Activated CD4-positive, alpha-beta T cell treated with anti-CD3 and anti-CD28 coated beads, Interleukin-2, amount 10 ng/mL, durations not matched to agents 24 days and 14 days (primary cell): ENCODE measurements at regions not wholly inside any gene's neighbourhood (a gene's known extent, or its start where the extent isn't known, plus 50 kb on each side); places are given as distances from the start of the nearest gene placed in this dataset.

Experiments used
- DNase-seq: peaks from one replicate; pipeline ENCODE4 v3.0.0; 2022
- H3K27ac Mint-ChIP-seq: one replicate; pipeline ENCODE4 v1.8.0; 2022; ENCODE audit warnings: mild to moderate bottlenecking, mixed read lengths
- H3K27me3 Mint-ChIP-seq: one replicate; pipeline ENCODE4 v1.8.0; 2022; ENCODE audit warnings: mixed read lengths
- H3K36me3 Mint-ChIP-seq: one replicate; pipeline ENCODE4 v1.8.0; 2022; ENCODE audit warnings: low read depth, mild to moderate bottlenecking, mixed read lengths
- H3K4me1 Mint-ChIP-seq: one replicate; pipeline ENCODE4 v1.8.0; 2021; ENCODE audit warnings: mixed read lengths
- H3K4me3 Mint-ChIP-seq: one replicate; pipeline ENCODE4 v1.8.0; 2022; ENCODE audit warnings: mild to moderate bottlenecking, moderate library complexity, mixed read lengths
- H3K9me3 Mint-ChIP-seq: one replicate; pipeline ENCODE4 v1.8.0; 2021; ENCODE audit warnings: mixed read lengths
- intact Hi-C: fragments of 100-400 bp; cut with micrococcal nuclease; formaldehyde crosslinking; loops from one replicate; pipeline ENCODE4 v1.15.1; 2023

DNA sequence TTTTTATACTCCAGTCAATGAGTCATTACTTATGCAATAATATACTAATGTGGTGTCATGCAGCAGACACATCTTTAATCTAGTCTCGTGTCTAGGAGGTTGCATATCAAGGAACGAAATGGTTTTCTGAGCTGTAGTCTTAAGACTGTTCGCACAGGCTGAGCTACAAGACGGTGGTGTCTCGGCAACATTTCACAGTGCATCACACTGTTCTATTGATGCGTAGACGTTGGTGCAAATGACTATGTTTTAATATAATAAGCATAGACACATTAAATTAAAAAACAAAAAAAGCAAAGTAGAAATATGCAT lies 864.2 kb downstream of the GALR1 start:
- Mint-ChIP-seq H3K27me3 (no peaks in the 10 kb centered on the region), H3K36me3 (no peaks in the 10 kb centered on the region), H3K9me3 (no peaks in the 10 kb centered on the region), H3K4me1 (no peaks in the 10 kb centered on the region), H3K4me3 (no peak overlapping the region), H3K27ac (no peak overlapping the region)
- intact Hi-C loops = no loop called here
- no peak for DNase-seq

DNA sequence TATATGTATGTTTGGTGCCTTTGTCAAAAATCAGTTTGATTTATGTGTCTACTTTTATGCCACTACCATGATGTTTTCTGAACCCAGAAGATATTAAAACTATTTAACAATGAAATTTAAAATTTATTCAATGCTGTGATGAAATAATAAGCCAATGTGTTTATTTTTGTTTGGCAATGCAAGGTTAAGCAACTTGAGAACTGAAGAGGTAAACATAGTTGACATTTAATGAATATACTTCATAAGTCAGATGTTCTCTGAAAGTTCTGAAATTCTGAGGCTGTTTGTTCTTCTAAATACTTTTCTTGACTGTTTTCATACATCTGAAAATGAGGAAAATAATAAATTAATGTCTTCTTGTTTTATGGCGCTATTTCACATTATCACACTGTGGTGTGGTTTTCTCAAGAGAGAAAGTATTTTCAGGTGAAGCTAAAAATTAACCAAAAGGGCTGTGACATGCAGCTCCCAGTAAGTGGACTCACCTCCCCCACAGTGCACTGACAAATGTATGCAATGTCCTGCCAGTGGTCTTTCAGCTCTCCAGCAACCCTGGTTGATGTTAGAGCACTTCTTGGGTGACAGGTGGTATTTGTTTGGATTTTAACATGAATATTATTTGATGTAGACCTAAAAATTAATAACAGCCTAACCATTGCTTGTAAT lies 863.6 kb upstream of the SALL3 start:
- Mint-ChIP-seq H3K9me3 (no peaks in the 10 kb centered on the region), H3K4me3 (no peak overlapping the region), H3K27ac (no peak overlapping the region), H3K36me3 (no peaks in the 10 kb centered on the region), H3K27me3 (no peaks in the 10 kb centered on the region), H3K4me1 (no peaks in the 10 kb centered on the region)
- DNase-seq = no peak
- intact Hi-C loops = no loop called here

DNA sequence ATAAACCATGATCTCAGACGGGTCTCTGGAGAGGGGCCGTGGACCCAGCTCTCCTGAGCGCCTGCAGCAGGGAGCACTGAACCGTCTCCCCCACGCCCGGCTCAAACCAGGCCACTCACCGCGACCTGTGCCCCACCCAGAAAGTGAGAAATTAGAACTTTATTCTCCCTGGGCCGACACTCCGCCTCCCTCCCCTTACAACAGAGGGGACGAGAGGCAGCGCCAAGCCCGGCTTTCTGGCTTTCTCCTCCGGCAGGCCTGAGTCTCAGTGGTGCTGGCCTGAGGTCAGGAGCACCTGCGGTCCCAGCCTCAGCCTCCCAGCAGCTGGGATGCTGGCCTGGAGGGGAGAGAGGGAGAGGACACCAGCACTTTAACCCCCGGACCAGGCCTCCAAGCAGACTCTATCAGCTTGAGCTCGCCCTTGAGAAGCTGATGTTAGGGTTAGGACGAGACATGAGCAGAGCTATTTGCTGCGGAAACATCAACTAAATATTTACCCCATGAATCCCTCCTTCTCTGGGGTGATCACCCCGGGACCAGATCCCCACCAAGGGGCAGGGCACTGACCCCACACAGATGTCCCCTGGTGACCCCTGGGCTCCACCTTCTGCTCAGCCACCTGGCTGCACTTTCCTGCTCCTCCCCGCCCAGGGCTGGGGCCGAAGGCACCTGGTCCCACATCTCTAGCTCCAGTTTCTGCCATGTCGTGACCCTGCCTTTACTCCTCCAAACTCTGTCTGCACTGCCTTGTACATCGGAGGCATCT lies 856.3 kb upstream of the SALL3 start:
- no peaks in the 10 kb centered on the region for H3K4me1 Mint-ChIP-seq
- no peaks in the 10 kb centered on the region for H3K36me3 Mint-ChIP-seq
- H3K4me3 Mint-ChIP-seq = no peak overlapping the region
- no peaks in the 10 kb centered on the region for H3K27me3 Mint-ChIP-seq
- no peak overlapping the region for H3K27ac Mint-ChIP-seq
- intact Hi-C loops = no loop called here
- DNase-seq = no peak
- peaks cover 20% of the 10 kb centered on the region for H3K9me3 Mint-ChIP-seq

DNA sequence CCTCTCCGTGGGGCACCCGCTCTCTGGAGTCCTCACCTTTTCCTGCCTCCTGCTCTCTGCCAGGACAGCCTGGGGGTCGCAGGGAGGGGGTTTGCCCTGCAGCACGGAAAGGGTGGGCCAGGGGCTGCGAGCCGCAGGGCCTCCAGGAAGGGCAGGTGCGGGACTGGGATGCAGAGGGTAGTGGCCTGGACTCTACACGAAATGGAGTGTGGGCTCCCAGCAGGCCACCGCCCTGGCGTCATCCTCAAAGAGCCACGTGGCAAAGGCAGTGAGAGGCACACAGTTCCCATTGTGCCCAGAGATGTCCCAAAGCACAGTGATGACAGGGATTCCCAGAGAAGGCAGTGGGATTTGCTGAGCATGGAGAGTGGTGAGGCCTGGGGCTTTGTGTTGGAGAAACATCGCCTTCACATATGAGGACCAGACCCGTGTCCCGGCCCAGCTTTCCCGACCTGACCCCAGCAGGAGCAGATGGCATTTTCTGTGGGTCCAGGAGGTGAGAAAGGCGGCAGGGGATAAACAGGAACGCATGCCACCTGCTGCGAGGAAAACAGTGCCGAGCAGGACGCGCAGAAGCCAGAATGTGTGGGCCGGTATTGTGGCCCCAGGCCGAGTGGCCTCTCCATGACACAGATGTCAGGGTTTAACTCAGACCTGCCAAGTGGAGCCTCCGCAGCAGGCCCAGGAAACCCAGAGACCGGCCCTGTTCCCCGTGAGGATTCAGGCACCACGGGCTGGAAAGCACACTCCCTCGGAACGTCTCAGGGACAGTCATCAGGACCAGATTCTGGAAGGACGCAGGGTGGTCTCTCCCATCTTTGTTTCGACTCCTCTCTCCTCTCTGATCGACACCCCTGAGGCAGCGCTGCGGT lies 855.5 kb upstream of the SALL3 start:
- intact Hi-C loops = no loop called here

DNA sequence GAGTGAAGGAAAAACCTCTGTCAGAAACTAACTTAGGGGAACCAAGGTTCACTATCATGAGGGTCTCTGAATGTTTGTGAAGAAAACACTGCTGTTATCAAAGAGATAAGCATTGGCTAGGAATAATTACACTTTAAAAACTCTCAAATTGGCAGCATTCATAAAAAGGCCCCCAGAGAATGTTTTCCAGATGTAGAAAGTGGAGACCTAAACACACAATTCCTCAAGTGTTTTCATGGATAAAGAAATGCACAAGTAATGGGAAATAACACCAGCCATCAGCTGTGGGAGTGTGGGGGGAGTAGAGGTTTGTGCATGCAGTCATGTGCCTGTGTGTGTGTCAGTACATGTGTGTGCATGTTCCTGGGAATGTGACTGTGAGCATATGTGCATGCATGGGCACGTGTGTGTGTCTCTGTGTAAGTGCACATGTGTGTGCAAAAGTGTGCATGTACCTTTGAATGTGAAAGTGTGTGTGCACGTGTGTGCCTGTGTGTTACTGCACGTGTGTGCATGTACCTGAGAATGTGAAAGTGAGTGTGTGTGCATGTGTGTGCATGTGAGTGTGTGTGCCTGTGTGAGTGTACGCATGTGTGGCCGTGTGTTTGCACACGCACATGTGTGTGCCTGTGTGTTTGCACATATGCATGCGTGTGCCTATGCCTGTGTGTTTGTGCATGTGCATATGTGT lies 854.3 kb upstream of the SALL3 start:
- DNase-seq = no peak
- Mint-ChIP-seq H3K27me3 (no peaks in the 10 kb centered on the region), H3K9me3 (peaks cover 20% of the 10 kb centered on the region), H3K36me3 (no peaks in the 10 kb centered on the region), H3K4me3 (no peak overlapping the region), H3K4me1 (no peaks in the 10 kb centered on the region), H3K27ac (no peak overlapping the region)
- intact Hi-C loops = no loop called here

More for the DNA sequence above, 855.5 kb upstream of the SALL3 start:
- no peak overlapping the region for H3K27ac Mint-ChIP-seq
- H3K27me3 Mint-ChIP-seq = no peaks in the 10 kb centered on the region
- no peak for DNase-seq
- no peaks in the 10 kb centered on the region for H3K36me3 Mint-ChIP-seq
- H3K9me3 Mint-ChIP-seq = peaks cover 20% of the 10 kb centered on the region
- H3K4me3 Mint-ChIP-seq = no peak overlapping the region
- no peaks in the 10 kb centered on the region for H3K4me1 Mint-ChIP-seq

DNA sequence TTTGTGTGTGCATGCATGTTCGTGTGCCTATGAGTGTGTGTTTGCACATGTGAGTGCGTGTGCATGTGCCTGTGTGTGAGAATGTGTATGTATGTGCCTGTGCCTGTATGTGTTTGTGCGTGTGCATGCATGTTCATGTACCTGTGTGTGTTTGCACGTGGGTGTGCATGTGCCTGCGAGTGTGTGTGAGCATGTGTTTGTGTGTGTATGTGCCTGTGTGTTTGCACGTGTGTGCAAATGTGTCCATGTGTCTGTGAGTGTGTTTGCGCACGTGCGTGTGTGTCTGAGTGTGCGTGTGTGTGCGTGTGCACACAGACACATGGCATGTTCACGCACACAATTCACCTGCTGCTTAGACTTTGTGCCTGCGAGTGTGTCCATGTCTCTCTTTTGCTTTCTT lies 853.5 kb upstream of the SALL3 start:
- Mint-ChIP-seq H3K27me3 (no peaks in the 10 kb centered on the region), H3K9me3 (peaks cover 20% of the 10 kb centered on the region), H3K36me3 (no peaks in the 10 kb centered on the region), H3K27ac (no peak overlapping the region), H3K4me1 (no peaks in the 10 kb centered on the region), H3K4me3 (no peak overlapping the region)
- no peak for DNase-seq
- intact Hi-C loops = no loop called here

DNA sequence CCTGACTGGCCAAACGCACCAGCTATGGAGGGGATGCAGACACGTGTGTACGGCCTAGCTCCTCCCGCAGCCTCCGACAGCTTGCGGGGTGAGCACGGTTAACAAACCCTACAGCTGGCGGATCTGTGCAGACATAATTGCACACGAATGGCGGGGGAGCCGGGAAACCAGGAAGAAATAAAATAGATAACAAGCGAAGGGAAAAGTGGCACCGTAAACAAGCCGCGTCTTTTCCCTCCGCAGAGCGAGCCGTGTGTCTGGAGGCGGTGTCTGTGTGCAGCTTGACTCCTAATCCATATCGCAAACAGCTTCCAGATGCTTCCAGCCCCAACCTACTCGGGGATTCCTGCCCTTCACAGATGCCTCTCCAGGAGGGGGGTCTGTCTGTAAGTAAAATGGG lies 853.1 kb upstream of the SALL3 start:
- Mint-ChIP-seq H3K4me3 (no peak overlapping the region), H3K4me1 (no peaks in the 10 kb centered on the region), H3K27ac (no peak overlapping the region), H3K36me3 (no peaks in the 10 kb centered on the region), H3K27me3 (no peaks in the 10 kb centered on the region), H3K9me3 (peaks cover 18% of the 10 kb centered on the region)
- intact Hi-C loops = no loop called here
- no peak for DNase-seq

DNA sequence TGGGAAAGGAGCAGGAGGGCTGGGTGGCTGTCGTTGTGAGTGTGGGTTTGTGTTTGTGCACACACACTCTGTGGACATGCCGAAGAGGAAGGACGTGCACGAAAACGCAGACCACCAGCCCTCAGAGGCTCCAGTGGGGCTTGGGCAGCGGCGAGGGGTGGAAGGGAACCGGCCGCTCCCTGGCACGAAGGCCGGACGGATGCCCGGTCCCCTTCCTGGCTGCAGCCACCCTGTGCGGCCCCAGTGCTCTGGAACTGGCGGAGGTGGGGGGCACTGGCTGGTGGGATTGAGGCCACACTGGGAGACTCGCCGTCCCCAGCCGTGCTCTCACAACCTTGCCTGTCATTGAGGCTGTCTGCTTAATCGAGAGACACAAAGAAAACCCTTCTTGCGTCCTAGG lies 852.6 kb upstream of the SALL3 start:
- H3K4me1 Mint-ChIP-seq = no peaks in the 10 kb centered on the region
- peaks cover 17% of the 10 kb centered on the region for H3K9me3 Mint-ChIP-seq
- H3K27ac Mint-ChIP-seq = no peak overlapping the region
- H3K27me3 Mint-ChIP-seq = no peaks in the 10 kb centered on the region
- intact Hi-C loops = no loop called here
- H3K4me3 Mint-ChIP-seq = no peak overlapping the region
- DNase-seq = no peak
- no peaks in the 10 kb centered on the region for H3K36me3 Mint-ChIP-seq

DNA sequence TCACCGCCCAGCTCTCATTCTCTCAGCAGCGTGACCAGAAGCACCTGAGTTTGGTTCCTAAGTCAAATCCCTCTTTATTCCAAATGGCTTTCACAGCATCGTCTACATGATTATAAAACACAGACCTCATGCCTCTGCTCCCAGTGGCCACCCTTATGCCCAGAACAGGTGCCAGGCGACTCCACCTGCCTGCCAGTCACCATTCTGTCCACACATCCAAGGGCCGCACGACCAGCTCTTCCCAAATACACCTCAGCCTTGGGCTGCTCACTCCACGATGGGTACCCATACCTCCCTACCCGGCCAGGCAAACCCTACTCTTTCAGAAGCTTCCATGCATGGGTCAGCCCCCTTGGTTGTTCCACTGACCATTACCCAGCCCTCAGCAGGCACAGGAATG lies 851.6 kb upstream of the SALL3 start:
- no peaks in the 10 kb centered on the region for H3K4me1 Mint-ChIP-seq
- intact Hi-C loops = no loop called here
- no peaks in the 10 kb centered on the region for H3K36me3 Mint-ChIP-seq
- H3K9me3 Mint-ChIP-seq = peaks cover 17% of the 10 kb centered on the region
- no peaks in the 10 kb centered on the region for H3K27me3 Mint-ChIP-seq
- no peak overlapping the region for H3K4me3 Mint-ChIP-seq
- DNase-seq = no peak
- H3K27ac Mint-ChIP-seq = no peak overlapping the region

DNA sequence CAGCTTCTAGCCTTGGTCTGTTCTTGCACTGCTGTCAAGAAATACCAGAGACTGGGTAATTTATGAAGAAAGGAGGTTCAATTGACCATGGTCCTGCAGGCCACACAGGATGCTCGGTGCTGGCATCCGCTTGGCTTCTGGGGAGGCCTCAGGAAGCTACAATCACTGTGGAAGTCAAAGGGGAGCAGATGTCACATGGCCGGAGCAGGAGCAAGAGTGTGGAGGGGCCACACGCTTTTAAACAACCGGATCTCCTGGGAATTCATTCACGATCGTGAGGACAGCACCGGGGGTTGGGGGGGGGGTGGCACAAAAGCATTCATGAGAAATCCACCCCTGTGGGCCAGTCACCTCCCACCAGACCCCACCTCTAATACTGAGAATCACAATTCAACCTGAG lies 850.4 kb upstream of the SALL3 start:
- peaks cover 17% of the 10 kb centered on the region for H3K9me3 Mint-ChIP-seq

DNA sequence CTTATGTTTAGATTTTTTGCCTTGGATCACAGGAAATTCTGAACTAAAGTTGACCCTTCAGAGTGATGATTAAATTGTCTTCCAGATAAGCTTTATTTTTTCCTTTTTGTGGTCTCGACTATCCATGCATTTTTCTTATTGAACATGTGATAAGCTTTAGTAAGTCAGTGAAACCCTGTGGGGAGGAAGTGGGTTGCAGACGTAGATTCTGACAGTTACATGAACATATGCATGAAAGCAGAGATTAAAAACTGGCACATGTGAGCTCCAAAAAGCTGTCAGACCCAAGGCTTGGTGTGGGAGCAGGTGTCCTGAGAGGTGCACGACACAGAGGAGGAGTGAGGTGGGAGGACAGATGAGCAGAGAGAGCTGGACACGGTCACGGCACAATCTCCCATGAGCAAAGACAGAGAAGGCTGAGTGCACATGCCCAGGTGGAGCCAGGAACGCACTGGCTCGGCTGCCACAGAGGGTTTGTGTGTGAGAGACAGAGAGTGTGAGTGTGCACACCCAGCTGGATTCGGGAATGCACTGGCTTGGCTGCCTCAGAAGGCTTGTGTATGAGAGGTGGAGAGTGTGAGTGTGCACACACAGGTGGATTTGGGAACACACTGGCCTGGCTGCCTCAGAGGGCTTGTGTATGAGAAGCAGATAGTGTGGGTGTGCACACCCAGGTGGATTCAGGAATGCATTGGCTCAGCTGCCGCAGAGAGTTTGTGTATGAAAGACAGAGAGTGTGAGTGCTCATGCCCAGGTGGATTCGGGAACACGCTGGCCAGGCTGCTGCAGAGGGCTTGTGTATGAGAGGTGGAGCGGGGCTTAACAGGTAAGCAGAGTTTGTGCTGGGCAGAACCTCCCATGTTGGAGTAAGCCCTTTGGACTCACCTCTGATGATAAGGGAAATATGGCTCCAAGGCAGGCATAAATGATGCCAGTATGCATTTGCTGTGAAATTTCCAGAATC lies 849.1 kb upstream of the SALL3 start:
- Mint-ChIP-seq H3K27ac (no peak overlapping the region), H3K27me3 (no peaks in the 10 kb centered on the region), H3K9me3 (peaks cover 15% of the 10 kb centered on the region), H3K36me3 (no peaks in the 10 kb centered on the region), H3K4me3 (no peak overlapping the region), H3K4me1 (no peaks in the 10 kb centered on the region)
- intact Hi-C loops = no loop called here
- no peak for DNase-seq

More for the DNA sequence above, 850.4 kb upstream of the SALL3 start:
- Mint-ChIP-seq H3K27me3 (no peaks in the 10 kb centered on the region), H3K4me1 (no peaks in the 10 kb centered on the region), H3K4me3 (no peak overlapping the region), H3K36me3 (no peaks in the 10 kb centered on the region), H3K27ac (no peak overlapping the region)
- no peak for DNase-seq
- intact Hi-C loops = no loop called here

DNA sequence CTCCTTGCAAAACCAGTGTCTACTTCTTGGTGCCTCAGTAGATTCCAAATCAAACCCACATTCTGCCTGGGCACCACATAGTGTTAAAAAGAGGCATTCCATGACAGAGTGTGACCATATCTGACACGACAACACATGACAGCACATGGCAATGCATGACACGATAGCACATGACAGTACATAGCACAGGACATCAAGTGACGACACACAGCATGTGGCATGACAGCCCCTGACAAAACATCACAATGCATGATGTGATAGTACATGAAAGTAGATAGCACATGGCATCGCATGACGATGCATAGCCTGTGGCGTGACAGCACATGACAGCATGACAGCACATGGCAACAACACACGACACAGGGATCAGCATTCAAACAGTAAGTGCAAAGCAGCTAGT lies 845.9 kb upstream of the SALL3 start:
- DNase-seq = no peak
- H3K9me3 Mint-ChIP-seq = no peaks in the 10 kb centered on the region
- no peaks in the 10 kb centered on the region for H3K4me1 Mint-ChIP-seq
- intact Hi-C loops = no loop called here
- no peak overlapping the region for H3K27ac Mint-ChIP-seq
- no peaks in the 10 kb centered on the region for H3K36me3 Mint-ChIP-seq
- no peaks in the 10 kb centered on the region for H3K27me3 Mint-ChIP-seq
- no peak overlapping the region for H3K4me3 Mint-ChIP-seq

DNA sequence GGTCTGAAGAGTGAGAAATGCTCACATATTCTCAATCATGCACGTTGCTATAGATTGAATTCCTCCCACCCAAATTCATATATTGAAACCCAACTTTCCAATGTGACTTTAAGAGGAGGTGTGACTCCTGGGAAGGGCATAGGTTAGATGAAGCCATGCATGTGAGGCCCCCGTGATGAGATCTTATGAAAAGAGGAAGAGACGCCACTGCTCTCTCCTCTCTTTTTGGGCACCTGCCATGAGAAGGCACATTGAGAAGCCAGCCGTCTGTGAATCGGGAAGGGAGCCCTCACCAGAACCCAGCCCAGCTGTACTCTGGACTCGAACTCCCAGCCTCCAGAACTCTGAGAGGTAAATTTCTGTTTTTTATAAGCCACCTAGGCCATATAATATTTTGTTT lies 842.6 kb upstream of the SALL3 start:
- intact Hi-C loops = no loop called here
- DNase-seq = no peak
- Mint-ChIP-seq H3K4me3 (no peak overlapping the region), H3K4me1 (no peaks in the 10 kb centered on the region), H3K36me3 (no peaks in the 10 kb centered on the region), H3K9me3 (no peaks in the 10 kb centered on the region), H3K27me3 (no peaks in the 10 kb centered on the region), H3K27ac (no peak overlapping the region)
